ENCODE measurements at regions not wholly inside any gene's neighbourhood (a gene's known extent, or its start where the extent isn't known, plus 50 kb on each side); places are given as distances from the start of the nearest gene placed in this dataset.

- no peak for TF ChIP-seq EZH2 (IDR thresholded peaks at IDR 0.05; ENCODE audit: borderline replicate concordance)
- no peak for TF ChIP-seq CTCF (IDR thresholded peaks at IDR 0.05; ENCODE audit: poor library complexity)
These were observed 1974.1 kb upstream of the NUDT12 start for GRCh38 chr5:105536675-105537074.
